Activated gamma-delta T cell (primary cell): ENCODE measurements at regions not wholly inside any gene's neighbourhood (a gene's known extent, or its start where the extent isn't known, plus 50 kb on each side); places are given as distances from the start of the nearest gene placed in this dataset.
"Not testable (repeated sequence)": the region's sequence is repeated elsewhere in the genome, so short reads cannot be mapped to it uniquely, and the experiment has no call there.

Experiments
- DNase-seq: peaks from one replicate; lab custom pipeline; 2025; lab: John Stamatoyannopoulos, UW

DNA sequence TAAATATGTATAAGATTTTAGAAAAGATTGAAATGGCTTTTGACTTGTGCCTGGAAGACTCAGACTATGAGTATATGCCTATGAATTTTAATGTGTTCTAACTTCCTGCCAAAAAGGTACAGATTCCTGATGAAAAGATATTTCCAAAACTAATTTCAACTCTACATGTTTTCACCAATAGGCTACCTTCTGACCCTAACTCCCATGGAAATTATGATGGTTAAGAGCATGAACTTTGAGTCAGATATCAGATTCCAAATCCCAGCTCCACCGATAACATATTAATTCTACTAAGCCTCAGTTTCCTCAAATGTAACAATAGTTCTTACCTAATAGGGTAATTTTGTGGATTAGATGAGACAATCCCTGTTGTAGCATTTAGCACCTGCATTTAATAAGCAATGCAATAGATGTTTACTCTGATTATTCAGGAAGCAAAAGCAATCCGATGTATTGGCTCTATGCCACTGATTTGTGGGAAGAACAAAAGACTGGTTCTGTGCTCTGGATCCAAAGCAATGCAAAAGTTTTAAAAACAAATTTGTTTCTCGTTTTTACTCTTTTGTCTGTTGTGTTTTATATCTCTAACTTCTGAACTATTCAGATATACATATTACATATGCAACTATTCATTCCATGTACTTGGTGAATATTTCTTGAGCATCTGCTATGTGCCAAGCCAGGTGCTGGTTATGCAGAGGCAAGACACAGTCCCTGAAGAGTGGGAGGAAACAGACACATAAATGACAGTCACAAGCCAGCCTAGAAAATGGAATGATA is 115.4 kb downstream of the GATA6 start:
- DNase-seq = no peak

- not testable (repeated sequence) for DNase-seq
Measured at GRCh38 chr18:22283855-22284254, 114.5 kb downstream of the GATA6 start.

- DNase-seq = no peak
Measured at GRCh38 chr18:22283397-22283796, 114.0 kb downstream of the GATA6 start.

- no peak for DNase-seq
Measured at GRCh38 chr18:22283116-22283395, 113.7 kb downstream of the GATA6 start.

DNA sequence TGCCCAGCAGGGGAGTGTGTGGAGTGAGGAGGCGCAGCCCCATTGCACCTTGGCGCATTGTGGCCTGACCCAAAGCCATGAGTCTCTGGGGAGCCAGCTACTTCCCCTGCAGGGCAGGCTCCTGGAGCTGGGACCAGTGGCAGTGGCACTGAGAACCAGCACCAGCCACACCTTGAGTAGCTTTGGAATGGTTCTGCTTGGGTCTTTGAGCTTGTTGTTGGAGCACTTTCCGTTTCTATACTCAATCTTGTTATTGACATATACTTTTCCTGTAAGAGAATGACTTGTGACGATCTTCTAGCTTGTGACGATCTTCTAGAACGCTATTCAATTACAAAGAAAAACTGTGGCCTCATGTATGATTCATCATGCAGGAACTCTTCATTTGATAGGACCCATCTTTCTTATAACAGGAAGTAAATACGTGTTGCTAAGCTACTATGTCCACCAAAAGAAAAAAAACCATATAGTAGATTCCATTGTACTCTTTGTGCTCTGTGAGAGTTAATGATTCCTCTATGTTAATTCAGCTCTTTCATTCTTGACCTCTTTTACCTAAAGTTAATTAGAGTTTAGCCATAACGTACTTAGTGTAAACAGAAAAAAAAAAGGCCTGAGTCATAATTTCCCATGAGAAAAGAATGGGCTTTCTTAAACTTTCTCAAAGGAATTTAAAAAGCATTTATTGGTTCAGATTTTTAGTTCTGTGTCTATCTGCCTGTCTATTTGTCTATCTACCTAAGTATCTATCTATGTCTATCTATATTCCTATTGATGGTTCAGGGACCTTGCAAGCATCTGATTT is 113.1 kb downstream of the GATA6 start:
- peak; percentile 37 for DNase-seq

DNA sequence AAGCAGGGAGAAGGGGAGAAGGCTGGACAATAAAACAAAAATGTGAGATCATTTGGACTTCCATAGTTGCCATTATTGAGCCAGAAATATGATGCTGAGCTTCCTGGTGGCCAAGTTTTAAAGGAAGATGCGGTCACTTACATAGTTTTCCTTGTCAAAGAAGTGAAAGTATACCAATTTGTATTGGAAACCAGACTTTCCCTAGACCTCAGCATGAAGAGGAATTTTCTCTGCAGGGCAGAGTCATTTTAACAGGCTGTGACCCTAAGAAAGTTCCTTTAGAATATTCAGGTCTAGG is 111.0 kb downstream of the GATA6 start:
- no peak for DNase-seq

DNA sequence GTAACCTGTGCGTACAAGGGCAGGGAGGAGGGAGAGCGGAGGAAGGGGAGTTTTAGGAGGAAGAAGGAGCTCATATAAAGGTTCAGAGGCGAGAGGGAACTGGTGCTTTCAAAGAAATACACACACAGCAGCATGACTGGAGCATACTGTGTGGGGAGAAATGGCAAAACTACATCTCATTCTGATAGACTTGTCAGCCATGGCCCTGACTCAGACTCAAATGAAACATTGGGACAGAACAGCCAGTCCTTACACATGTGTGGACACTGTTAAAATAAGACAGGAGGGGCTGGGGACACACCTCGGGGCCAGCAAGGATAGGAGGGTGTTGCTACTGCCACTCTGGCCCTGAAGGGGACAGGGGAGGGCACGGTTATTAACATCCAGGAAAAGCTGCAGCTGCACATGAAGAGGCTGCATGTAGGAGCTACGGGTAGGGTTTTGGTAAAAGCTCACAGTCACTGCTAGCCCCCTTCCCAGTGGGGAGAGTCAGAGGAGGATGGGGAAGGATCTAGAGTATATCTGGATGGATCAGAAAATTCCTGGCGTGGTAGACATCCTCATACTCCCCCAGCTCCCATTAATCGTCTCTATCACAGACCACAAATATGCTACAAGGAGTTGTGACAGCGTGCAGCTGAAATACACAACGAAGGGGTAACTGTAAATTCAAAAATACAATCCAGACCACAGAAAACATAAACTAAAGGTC is 110.5 kb downstream of the GATA6 start:
- DNase-seq = no peak

- no peak for DNase-seq
Measured at GRCh38 chr18:22278798-22279197, 109.4 kb downstream of the GATA6 start.

DNA sequence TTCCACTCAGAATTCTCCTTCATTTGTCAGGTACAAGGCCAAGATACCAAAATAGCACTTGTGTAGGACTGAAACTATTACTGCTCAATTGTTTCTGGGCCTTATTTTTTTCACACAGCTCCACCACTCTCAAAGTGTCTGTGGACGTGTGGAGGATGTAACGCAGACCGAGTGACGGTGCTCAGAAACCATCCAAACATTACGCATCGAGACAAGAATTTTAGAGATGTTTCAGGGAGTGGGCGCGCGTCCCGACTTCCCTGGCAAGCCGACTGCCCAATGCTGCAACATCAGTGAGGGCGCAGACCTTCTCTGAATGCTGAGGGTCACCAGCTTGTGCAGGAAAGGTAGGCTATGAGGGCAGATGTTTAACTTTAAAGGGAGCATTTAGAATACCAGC is 108.4 kb downstream of the GATA6 start:
- no peak for DNase-seq

DNA sequence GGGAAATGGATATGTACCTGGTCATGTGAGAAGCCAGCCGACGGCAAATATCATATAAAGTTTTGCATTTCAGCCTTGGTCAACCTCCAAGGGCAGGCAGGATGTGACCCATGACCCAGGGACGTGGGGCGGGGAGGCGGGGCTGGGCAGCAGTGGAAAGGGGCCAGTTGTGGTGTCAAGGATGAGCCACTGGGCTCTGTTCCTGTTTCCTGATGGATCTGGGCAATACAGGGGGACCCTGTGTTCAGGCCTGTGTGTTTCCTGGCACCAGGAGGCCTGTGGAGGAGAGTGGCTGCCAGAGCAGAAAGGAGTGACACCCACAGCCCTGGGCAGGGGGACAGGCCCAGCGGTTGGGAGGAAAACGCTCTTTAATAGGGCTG is 106.9 kb downstream of the GATA6 start:
- DNase-seq = no peak

DNA sequence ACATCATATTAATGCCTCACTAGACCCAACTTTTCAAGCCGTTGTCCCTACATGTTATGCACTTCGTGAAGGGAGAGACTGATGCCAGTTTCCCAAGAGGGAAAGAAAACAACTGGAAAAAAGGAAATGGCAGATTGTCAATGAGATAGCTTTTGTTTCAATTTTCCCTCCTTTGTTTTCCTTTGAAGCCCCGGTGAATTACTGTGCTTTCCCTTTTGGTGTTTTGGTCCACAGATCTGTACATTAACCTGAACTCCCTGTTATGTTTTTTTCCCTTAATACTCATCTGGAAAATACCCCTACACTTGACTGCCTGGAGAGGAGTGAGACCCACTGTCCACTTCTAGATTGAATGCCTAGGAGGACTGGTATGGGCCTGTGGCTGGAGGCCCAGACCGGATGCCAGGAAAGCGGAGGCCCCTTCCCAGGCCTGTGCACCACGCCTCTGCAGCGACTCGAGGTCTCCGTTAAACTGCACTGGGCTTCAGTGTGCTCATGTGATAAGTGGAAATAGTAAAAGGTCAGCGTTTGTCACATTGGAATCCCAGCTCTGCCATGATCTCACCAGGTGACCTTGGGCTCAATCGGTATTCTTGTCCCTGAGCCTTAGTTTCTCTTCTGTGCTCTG is 106.4 kb downstream of the GATA6 start:
- DNase-seq = no peak

GRCh38 chr18:22273101-22274039 is 104.0 kb downstream of the GATA6 start:
- no peak for DNase-seq

DNA sequence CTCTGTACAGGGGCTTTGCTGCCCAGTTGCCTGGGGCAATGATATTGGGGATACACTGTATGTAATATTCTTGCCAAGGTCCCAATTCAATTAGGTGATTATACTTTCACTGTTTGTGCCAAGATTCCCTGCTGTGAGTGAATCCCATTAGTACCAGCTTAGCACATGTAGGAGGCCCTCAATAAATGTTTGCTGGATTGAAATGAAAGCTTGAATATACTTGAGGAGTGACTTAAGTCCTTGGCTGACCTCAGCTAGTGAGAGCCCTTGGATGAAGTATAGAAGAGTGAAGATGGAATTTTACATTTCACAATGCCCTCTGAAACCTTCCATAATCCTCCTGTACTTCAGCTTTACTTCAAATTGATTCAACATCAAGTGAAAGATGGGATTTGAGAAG is 102.9 kb downstream of the GATA6 start:
- no peak for DNase-seq

GRCh38 chr18:22271030-22271429 is 101.6 kb downstream of the GATA6 start:
- no peak for DNase-seq

DNA sequence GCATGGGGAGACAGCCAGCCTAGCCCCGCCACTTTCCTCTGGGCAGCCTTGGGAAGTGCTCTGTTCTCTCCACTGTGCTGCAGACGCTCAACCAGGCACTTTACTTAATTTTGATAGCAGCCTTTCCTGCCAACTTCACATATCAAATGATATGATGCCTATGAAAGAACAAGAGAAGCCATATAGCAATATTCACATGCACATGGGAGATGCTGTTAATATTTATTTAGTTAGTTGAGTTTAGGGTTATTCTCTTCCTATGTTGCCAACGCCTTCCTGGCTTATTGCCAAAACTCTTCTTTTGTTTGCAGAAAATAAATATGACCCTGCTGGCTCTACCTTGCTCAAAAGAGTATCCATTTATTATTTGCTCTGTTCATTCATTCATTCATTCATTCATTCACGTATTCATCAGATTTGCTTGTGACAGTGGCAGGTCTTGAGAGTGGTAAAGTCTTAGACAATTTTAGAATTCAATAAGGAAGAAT is 99.3 kb downstream of the GATA6 start:
- DNase-seq = no peak

- DNase-seq = no peak
Measured at GRCh38 chr18:22267697-22268096, 98.3 kb downstream of the GATA6 start.

DNA sequence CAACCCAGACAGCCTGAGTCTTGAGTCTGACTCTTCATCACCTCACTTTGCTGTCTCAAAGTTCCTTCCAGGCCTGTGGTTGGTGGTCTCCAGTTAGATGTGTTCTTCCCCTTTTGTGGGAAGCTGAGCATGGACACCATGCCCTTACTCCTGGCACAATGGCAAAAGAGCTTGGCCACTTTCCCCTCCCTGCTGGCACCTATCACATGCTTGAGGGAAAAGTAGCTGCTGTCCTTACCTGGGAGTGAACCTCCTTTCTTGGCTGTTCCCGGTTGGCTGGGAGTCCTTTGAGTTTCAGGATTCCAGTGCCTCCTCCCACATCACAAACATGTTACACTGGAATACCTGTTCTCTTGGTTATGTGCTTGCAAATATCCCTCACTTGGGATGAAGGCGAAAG is 97.8 kb downstream of the GATA6 start:
- DNase-seq = no peak

- DNase-seq = no peak
Measured at GRCh38 chr18:22265838-22266237, 96.4 kb downstream of the GATA6 start.

GRCh38 chr18:22260208-22260820 is 90.9 kb downstream of the GATA6 start:
- DNase-seq = no peak

GRCh38 chr18:22257022-22257543 is 87.7 kb downstream of the GATA6 start:
- DNase-seq = no peak

DNA sequence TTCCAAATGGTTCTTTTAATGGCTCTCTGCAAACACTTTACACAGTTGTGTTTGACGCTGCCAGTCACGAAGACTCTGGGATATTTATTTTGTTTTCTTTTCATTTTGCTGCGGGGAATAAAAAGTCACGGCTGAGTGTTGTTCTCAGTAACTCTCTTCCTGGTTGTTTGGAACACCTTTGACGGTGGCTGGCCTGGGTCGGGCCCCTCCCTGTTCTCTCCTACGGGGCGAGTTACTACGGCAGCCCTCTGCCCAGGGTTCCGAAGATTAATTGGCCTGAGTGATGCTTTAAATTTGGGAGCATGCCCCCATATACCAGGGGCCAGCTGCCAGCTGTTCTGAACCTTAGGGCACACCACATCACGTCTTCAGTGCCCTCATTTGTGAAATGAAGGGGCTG is 84.7 kb downstream of the GATA6 start:
- no peak for DNase-seq
